ENCODE measurements at regions not wholly inside any gene's neighbourhood (a gene's known extent, or its start where the extent isn't known, plus 50 kb on each side); places are given as distances from the start of the nearest gene placed in this dataset.

DNA sequence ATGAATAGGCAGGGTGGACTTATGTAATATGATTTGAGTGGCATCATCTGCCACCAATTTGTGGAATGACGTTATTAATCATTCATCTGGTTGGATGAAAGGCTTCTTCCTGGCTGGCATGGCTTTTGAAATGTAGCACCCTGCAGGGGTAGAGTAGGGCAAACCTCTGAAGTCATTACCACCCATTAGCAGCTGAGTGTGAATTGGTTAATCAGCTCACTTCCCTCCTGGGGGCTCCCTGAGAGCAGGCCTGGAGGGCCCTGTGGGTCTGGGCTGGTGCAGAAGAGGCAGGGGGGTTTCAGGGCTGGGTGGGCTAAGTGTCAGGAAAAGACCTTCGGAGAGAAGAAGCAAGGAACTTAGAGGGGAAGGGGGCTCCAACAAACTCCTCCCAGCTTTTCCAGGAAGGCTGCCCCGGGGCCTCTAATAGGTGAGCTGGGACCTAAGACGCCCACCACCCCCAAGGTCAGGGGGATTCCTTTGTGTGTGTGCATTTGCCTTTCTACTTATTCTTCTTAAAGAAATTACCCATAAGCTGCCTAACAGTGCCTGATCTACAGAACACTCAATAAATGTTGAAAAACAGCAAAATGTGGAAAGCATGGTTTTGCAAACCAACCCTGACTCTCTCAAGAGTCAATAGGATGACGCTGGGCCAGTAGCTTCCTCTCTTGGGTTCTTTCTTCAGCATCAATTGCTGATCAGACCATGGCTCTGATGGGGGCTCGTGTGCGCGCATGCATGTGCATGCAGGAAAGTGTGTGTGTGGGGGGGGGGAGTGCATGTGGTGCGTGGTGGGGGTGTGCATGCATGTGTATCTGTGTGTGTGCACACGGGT is 49.7 kb upstream of the ZNF516 start:
- TF ChIP-seq, protein P1, sequence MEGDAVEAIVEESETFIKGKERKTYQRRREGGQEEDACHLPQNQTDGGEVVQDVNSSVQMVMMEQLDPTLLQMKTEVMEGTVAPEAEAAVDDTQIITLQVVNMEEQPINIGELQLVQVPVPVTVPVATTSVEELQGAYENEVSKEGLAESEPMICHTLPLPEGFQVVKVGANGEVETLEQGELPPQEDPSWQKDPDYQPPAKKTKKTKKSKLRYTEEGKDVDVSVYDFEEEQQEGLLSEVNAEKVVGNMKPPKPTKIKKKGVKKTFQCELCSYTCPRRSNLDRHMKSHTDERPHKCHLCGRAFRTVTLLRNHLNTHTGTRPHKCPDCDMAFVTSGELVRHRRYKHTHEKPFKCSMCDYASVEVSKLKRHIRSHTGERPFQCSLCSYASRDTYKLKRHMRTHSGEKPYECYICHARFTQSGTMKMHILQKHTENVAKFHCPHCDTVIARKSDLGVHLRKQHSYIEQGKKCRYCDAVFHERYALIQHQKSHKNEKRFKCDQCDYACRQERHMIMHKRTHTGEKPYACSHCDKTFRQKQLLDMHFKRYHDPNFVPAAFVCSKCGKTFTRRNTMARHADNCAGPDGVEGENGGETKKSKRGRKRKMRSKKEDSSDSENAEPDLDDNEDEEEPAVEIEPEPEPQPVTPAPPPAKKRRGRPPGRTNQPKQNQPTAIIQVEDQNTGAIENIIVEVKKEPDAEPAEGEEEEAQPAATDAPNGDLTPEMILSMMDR (conservative IDR thresholded peaks at IDR 0.05), result no peak
- TF ChIP-seq ZFX (IDR thresholded peaks at IDR 0.05), result no peak

Data from C4-2B (cell line).